Activated naive CD4-positive, alpha-beta T cell treated with anti-CD3 and anti-CD28 coated beads for 36 hours (primary cell): ENCODE measurements at regions not wholly inside any gene's neighbourhood (a gene's known extent, or its start where the extent isn't known, plus 50 kb on each side); places are given as distances from the start of the nearest gene placed in this dataset.

Experiments
- CTCF ChIA-PET: fragments of 350-600 bp; sonication (Branson Sonifier 250); formaldehyde crosslinking; loops from one replicate; lab custom pipeline; 2021; ENCODE audit warnings: antibody characterized with exemption; lab: Charles Lee
- DNase-seq: peaks from one replicate; pipeline ENCODE4 v3.0.0-alpha.2; 2020
- H3K27ac Mint-ChIP-seq: one replicate; pipeline ENCODE4 v1.8.0; 2021; ENCODE audit warnings: mild to moderate bottlenecking, mixed read lengths
- H3K27me3 Mint-ChIP-seq: one replicate; pipeline ENCODE4 v1.8.0; 2021; ENCODE audit warnings: low read depth, mixed read lengths
- H3K36me3 Mint-ChIP-seq: one replicate; pipeline ENCODE4 v1.8.0; 2021; ENCODE audit warnings: low read depth, mixed read lengths
- H3K4me1 Mint-ChIP-seq: one replicate; pipeline ENCODE4 v1.8.0; 2021; ENCODE audit warnings: low read depth, mixed read lengths
- H3K4me3 Mint-ChIP-seq: one replicate; pipeline ENCODE4 v1.8.0; 2021; ENCODE audit warnings: mild to moderate bottlenecking, moderate library complexity, mixed read lengths
- H3K9me3 Mint-ChIP-seq: one replicate; pipeline ENCODE4 v1.8.0; 2021; ENCODE audit warnings: mixed read lengths
- intact Hi-C: fragments of 100-400 bp; cut with micrococcal nuclease; formaldehyde crosslinking; loops from one replicate; pipeline ENCODE4 v1.15.1; 2023

- intact Hi-C loops = no loop called here
- Mint-ChIP-seq H3K27me3 (no peaks in the 10 kb centered on the region), H3K4me1 (no peaks in the 10 kb centered on the region), H3K36me3 (peaks cover 3% of the 10 kb centered on the region), H3K27ac (no peak overlapping the region), H3K4me3 (no peak overlapping the region), H3K9me3 (peaks cover 7% of the 10 kb centered on the region)
- no peak for DNase-seq
- CTCF ChIA-PET = no interaction called here
These were observed 58.5 kb downstream of the PSMG1 start for GRCh38 chr21:39124681-39125251.

- no peaks in the 10 kb centered on the region for H3K4me1 Mint-ChIP-seq
- peaks cover 3% of the 10 kb centered on the region for H3K36me3 Mint-ChIP-seq
- H3K27ac Mint-ChIP-seq = no peak overlapping the region
- DNase-seq = no peak
- H3K27me3 Mint-ChIP-seq = no peaks in the 10 kb centered on the region
- H3K9me3 Mint-ChIP-seq = peaks cover 7% of the 10 kb centered on the region
- intact Hi-C loops = no loop called here
- CTCF ChIA-PET = interaction anchor here (0.6 to 1.4 kb wide), 3 partner anchors 9 to 356 kb away, joined by 3 to 5 read pairs (median 4); no protein-coding TSS in a partner anchor
- H3K4me3 Mint-ChIP-seq = no peak overlapping the region
These were observed 59.9 kb downstream of the PSMG1 start for GRCh38 chr21:39123375-39123774.

- Mint-ChIP-seq H3K27me3 (no peaks in the 10 kb centered on the region), H3K27ac (no peak overlapping the region), H3K4me1 (no peaks in the 10 kb centered on the region), H3K9me3 (peaks cover 7% of the 10 kb centered on the region), H3K36me3 (peaks cover 3% of the 10 kb centered on the region), H3K4me3 (no peak overlapping the region)
- CTCF ChIA-PET = no interaction called here
- no peak for DNase-seq
- intact Hi-C loops = no loop called here
These were observed 61.5 kb downstream of the PSMG1 start for GRCh38 chr21:39121600-39122355.

GRCh38 chr21:39120876-39121599 is 62.2 kb downstream of the PSMG1 start:
- H3K4me3 Mint-ChIP-seq = no peak overlapping the region
- no peak for DNase-seq
- CTCF ChIA-PET = no interaction called here
- no peaks in the 10 kb centered on the region for H3K27me3 Mint-ChIP-seq
- H3K27ac Mint-ChIP-seq = no peak overlapping the region
- intact Hi-C loops = no loop called here
- peaks cover 3% of the 10 kb centered on the region for H3K36me3 Mint-ChIP-seq
- H3K9me3 Mint-ChIP-seq = peaks cover 7% of the 10 kb centered on the region
- no peaks in the 10 kb centered on the region for H3K4me1 Mint-ChIP-seq

- CTCF ChIA-PET = no interaction called here
- no peak overlapping the region for H3K4me3 Mint-ChIP-seq
- intact Hi-C loops = no loop called here
- H3K27me3 Mint-ChIP-seq = no peaks in the 10 kb centered on the region
- H3K4me1 Mint-ChIP-seq = no peaks in the 10 kb centered on the region
- peaks cover 3% of the 10 kb centered on the region for H3K36me3 Mint-ChIP-seq
- peaks cover 7% of the 10 kb centered on the region for H3K9me3 Mint-ChIP-seq
- no peak for DNase-seq
- no peak overlapping the region for H3K27ac Mint-ChIP-seq
These were observed 63.4 kb downstream of the PSMG1 start for GRCh38 chr21:39119891-39120290.

- Mint-ChIP-seq H3K9me3 (peaks cover 7% of the 10 kb centered on the region), H3K4me1 (no peaks in the 10 kb centered on the region), H3K27ac (no peak overlapping the region), H3K4me3 (no peak overlapping the region), H3K27me3 (no peaks in the 10 kb centered on the region), H3K36me3 (peaks cover 3% of the 10 kb centered on the region)
- no peak for DNase-seq
- intact Hi-C loops = no loop called here
- CTCF ChIA-PET = no interaction called here
These were observed 64.5 kb downstream of the PSMG1 start for GRCh38 chr21:39118604-39119215.

- Mint-ChIP-seq H3K4me3 (no peak overlapping the region), H3K4me1 (no peaks in the 10 kb centered on the region), H3K27me3 (no peaks in the 10 kb centered on the region), H3K9me3 (peaks cover 7% of the 10 kb centered on the region), H3K36me3 (peaks cover 3% of the 10 kb centered on the region), H3K27ac (no peak overlapping the region)
- CTCF ChIA-PET = no interaction called here
- no peak for DNase-seq
- intact Hi-C loops = no loop called here
These were observed 65.2 kb downstream of the PSMG1 start for GRCh38 chr21:39118061-39118460.

GRCh38 chr21:39117440-39117970 is 65.7 kb downstream of the PSMG1 start:
- intact Hi-C loops = no loop called here
- CTCF ChIA-PET = no interaction called here
- Mint-ChIP-seq H3K4me1 (no peaks in the 10 kb centered on the region), H3K36me3 (peaks cover 3% of the 10 kb centered on the region), H3K4me3 (no peak overlapping the region), H3K9me3 (peaks cover 7% of the 10 kb centered on the region), H3K27ac (no peak overlapping the region), H3K27me3 (no peaks in the 10 kb centered on the region)
- DNase-seq = no peak

GRCh38 chr21:39116761-39117439 is 66.4 kb downstream of the PSMG1 start:
- no peak overlapping the region for H3K4me3 Mint-ChIP-seq
- H3K36me3 Mint-ChIP-seq = no peaks in the 10 kb centered on the region
- H3K27ac Mint-ChIP-seq = no peak overlapping the region
- H3K27me3 Mint-ChIP-seq = no peaks in the 10 kb centered on the region
- DNase-seq = no peak
- intact Hi-C loops = no loop called here
- peaks cover 2% of the 10 kb centered on the region for H3K9me3 Mint-ChIP-seq
- CTCF ChIA-PET = no interaction called here
- H3K4me1 Mint-ChIP-seq = no peaks in the 10 kb centered on the region

GRCh38 chr21:39115576-39116235 is 67.5 kb downstream of the PSMG1 start:
- Mint-ChIP-seq H3K36me3 (no peaks in the 10 kb centered on the region), H3K4me1 (no peaks in the 10 kb centered on the region), H3K27me3 (no peaks in the 10 kb centered on the region), H3K4me3 (no peak overlapping the region), H3K9me3 (no peaks in the 10 kb centered on the region), H3K27ac (no peak overlapping the region)
- intact Hi-C loops = no loop called here
- CTCF ChIA-PET = interaction anchor here (1.0 kb wide), 1 partner anchor 18 kb away, joined by 3 read pairs; no protein-coding TSS in a partner anchor
- DNase-seq = no peak

GRCh38 chr21:39114871-39115575 is 68.2 kb downstream of the PSMG1 start:
- Mint-ChIP-seq H3K27ac (no peak overlapping the region), H3K9me3 (no peaks in the 10 kb centered on the region), H3K36me3 (no peaks in the 10 kb centered on the region), H3K27me3 (no peaks in the 10 kb centered on the region), H3K4me1 (no peaks in the 10 kb centered on the region), H3K4me3 (no peak overlapping the region)
- intact Hi-C loops = no loop called here
- no peak for DNase-seq
- CTCF ChIA-PET = interaction anchor here (1.0 to 1.1 kb wide), 2 partner anchors 19 to 381 kb away, joined by 3 read pairs; no protein-coding TSS in a partner anchor
